Fibroblast of villous mesenchyme (primary cell): ENCODE measurements at regions not wholly inside any gene's neighbourhood (a gene's known extent, or its start where the extent isn't known, plus 50 kb on each side); places are given as distances from the start of the nearest gene placed in this dataset.

Experiments used
- DNase-seq: peaks from one replicate; pipeline ENCODE4 v3.0.0-alpha.2; 2010; ENCODE audit warnings: low read depth
- H3K4me3 ChIP-seq: 2 replicates; pipeline ENCODE4 v1.5.1; 2011; ENCODE audit warnings: low read depth, mild to moderate bottlenecking, low read length
- CTCF ChIP-seq: IDR thresholded peaks from 2 replicates; pipeline ENCODE4 v1.5.1; 2012; ENCODE audit warnings: low read depth, mild to moderate bottlenecking, low read length; ENCODE audit not compliant: insufficient read depth

- DNase-seq: peak; percentile 74
- no peak overlapping the region for H3K4me3 ChIP-seq
- TF ChIP-seq CTCF: no peak
Measured at GRCh38 chr6:148617530-148617929, 129.3 kb upstream of the UST start.

- no peak overlapping the region for H3K4me3 ChIP-seq
- TF ChIP-seq CTCF: no peak
- DNase-seq: no peak
Measured at GRCh38 chr6:148619891-148620290, 126.9 kb upstream of the UST start.

- no peak overlapping the region for H3K4me3 ChIP-seq
- no peak for TF ChIP-seq CTCF
- no peak for DNase-seq
Measured at GRCh38 chr6:148620579-148621298, 126.1 kb upstream of the UST start.

- peak; percentile 20 for DNase-seq
- H3K4me3 ChIP-seq: no peak overlapping the region
- no peak for TF ChIP-seq CTCF
Measured at GRCh38 chr6:148625609-148626008, 121.2 kb upstream of the UST start.

GRCh38 chr6:148628251-148628650 lies 118.6 kb upstream of the UST start:
- no peak for DNase-seq

GRCh38 chr6:148629181-148629580 lies 117.6 kb upstream of the UST start:
- no peak overlapping the region for H3K4me3 ChIP-seq
- TF ChIP-seq CTCF: no peak
- peak; percentile 45 for DNase-seq

More at GRCh38 chr6:148628251-148628650, 118.6 kb upstream of the UST start:
- TF ChIP-seq CTCF: no peak
- no peak overlapping the region for H3K4me3 ChIP-seq
